Astrocyte (in vitro differentiated cells and primary cell): ENCODE measurements at regions not wholly inside any gene's neighbourhood (a gene's known extent, or its start where the extent isn't known, plus 50 kb on each side); places are given as distances from the start of the nearest gene placed in this dataset.

ENCODE experiments used
- DNase-seq: peaks from one replicate; pipeline ENCODE4 v3.0.0-alpha.2; 2010; ENCODE audit warnings: low read depth
- FAIRE-seq: peaks from 2 replicates; lab custom pipeline; 2011; peaks lifted over from hg19 to GRCh38; lab: Jason Lieb, UNC
- H2AFZ ChIP-seq: 2 replicates; pipeline ENCODE4 v1.6.0; 2012; ENCODE audit warnings: low read depth, low read length, inconsistent platforms
- H3K27ac ChIP-seq: 2 replicates; pipeline ENCODE4 v1.5.1; 2011; ENCODE audit warnings: low read depth, low read length, inconsistent platforms
- H3K27me3 ChIP-seq: 2 replicates; pipeline ENCODE4 v1.6.0; 2011; ENCODE audit warnings: low read length, inconsistent platforms; ENCODE audit not compliant: insufficient read depth
- H3K36me3 ChIP-seq: 2 replicates; pipeline ENCODE4 v1.5.1; 2011; ENCODE audit warnings: low read length, inconsistent platforms; ENCODE audit not compliant: insufficient read depth
- H3K4me1 ChIP-seq: 2 replicates; pipeline ENCODE4 v1.5.1; 2011; ENCODE audit warnings: low read length, inconsistent platforms; ENCODE audit not compliant: insufficient read depth
- H3K4me2 ChIP-seq: 2 replicates; pipeline ENCODE4 v1.6.0; 2012; ENCODE audit warnings: low read length, inconsistent platforms
- H3K4me3 ChIP-seq: 2 replicates; pipeline ENCODE4 v1.5.1; 2011; ENCODE audit warnings: low read depth, mild to moderate bottlenecking, low read length, inconsistent platforms; ENCODE audit not compliant: insufficient read depth
- H3K79me2 ChIP-seq: 2 replicates; pipeline ENCODE4 v1.6.0; 2012; ENCODE audit warnings: mild to moderate bottlenecking, low read length, inconsistent platforms; ENCODE audit not compliant: insufficient read depth
- H3K9ac ChIP-seq: 2 replicates; pipeline ENCODE4 v1.6.0; 2012; ENCODE audit warnings: mild to moderate bottlenecking, low read length, inconsistent platforms
- H3K9me3 ChIP-seq: 2 replicates; pipeline ENCODE4 v1.5.1; 2012; ENCODE audit warnings: low read depth, mild to moderate bottlenecking, low read length, inconsistent platforms; ENCODE audit not compliant: insufficient read depth
- H4K20me1 ChIP-seq: 2 replicates; pipeline ENCODE4 v1.6.0; 2012; ENCODE audit warnings: low read length, inconsistent platforms; ENCODE audit not compliant: insufficient read depth
- H3K27ac Mint-ChIP-seq: one replicate; pipeline ENCODE4 v1.8.0; 2021; ENCODE audit warnings: mild to moderate bottlenecking, mixed read lengths; ENCODE audit not compliant: unreplicated experiment
- H3K27me3 Mint-ChIP-seq: one replicate; pipeline ENCODE4 v1.8.0; 2021; ENCODE audit warnings: low read depth, mixed read lengths; ENCODE audit not compliant: unreplicated experiment
- H3K36me3 Mint-ChIP-seq: one replicate; pipeline ENCODE4 v1.8.0; 2021; ENCODE audit warnings: low read depth, mixed read lengths; ENCODE audit not compliant: unreplicated experiment
- H3K4me1 Mint-ChIP-seq: one replicate; pipeline ENCODE4 v1.8.0; 2021; ENCODE audit warnings: low read depth, mixed read lengths; ENCODE audit not compliant: unreplicated experiment
- H3K4me3 Mint-ChIP-seq: one replicate; pipeline ENCODE4 v1.8.0; 2021; ENCODE audit warnings: mild to moderate bottlenecking, moderate library complexity, mixed read lengths; ENCODE audit not compliant: unreplicated experiment
- H3K9me3 Mint-ChIP-seq: one replicate; pipeline ENCODE4 v1.8.0; 2021; ENCODE audit warnings: mild to moderate bottlenecking, mixed read lengths; ENCODE audit not compliant: unreplicated experiment
- CTCF ChIP-seq: IDR thresholded peaks from 2 replicates; pipeline ENCODE4 v1.5.1; 2011; ENCODE audit warnings: low read depth, mild to moderate bottlenecking, inconsistent platforms, low read length, moderate library complexity; ENCODE audit not compliant: insufficient read depth
- EZH2 ChIP-seq: IDR thresholded peaks from 2 replicates; pipeline ENCODE4 v1.6.1; 2012; ENCODE audit warnings: mild to moderate bottlenecking, low read length, inconsistent platforms; ENCODE audit not compliant: insufficient read depth

- no peaks in the 10 kb centered on the region for H3K9me3 Mint-ChIP-seq
- no peaks in the 10 kb centered on the region for H3K36me3 Mint-ChIP-seq
- H3K27me3 Mint-ChIP-seq: peaks cover 1% of the 10 kb centered on the region
- peaks cover 7% of the 10 kb centered on the region for H3K27me3 ChIP-seq
- H3K4me1 ChIP-seq: no peaks in the 10 kb centered on the region
- TF ChIP-seq CTCF (no peak), EZH2 (no peak)
- DNase-seq (no peak), FAIRE-seq (no peak)
- H3K79me2 ChIP-seq: no peaks in the 10 kb centered on the region
- H2AFZ ChIP-seq: no peak overlapping the region
- no peak overlapping the region for H3K27ac ChIP-seq
- no peaks in the 10 kb centered on the region for H3K36me3 ChIP-seq
- H3K9me3 ChIP-seq: no peaks in the 10 kb centered on the region
- H3K4me2 ChIP-seq: no peak overlapping the region
- H4K20me1 ChIP-seq: no peaks in the 10 kb centered on the region
- no peak overlapping the region for H3K9ac ChIP-seq
- H3K4me3 Mint-ChIP-seq: no peak overlapping the region
- no peak overlapping the region for H3K4me3 ChIP-seq
- no peak overlapping the region for H3K27ac Mint-ChIP-seq
- no peaks in the 10 kb centered on the region for H3K4me1 Mint-ChIP-seq
These were observed 81.2 kb upstream of the NIPBL start for GRCh38 chr5:36795366-36795765.

GRCh38 chr5:36796155-36796554, 80.4 kb upstream of the NIPBL start:
- no peaks in the 10 kb centered on the region for H3K36me3 ChIP-seq
- H3K36me3 Mint-ChIP-seq: no peaks in the 10 kb centered on the region
- H3K4me3 ChIP-seq: no peak overlapping the region
- H3K4me2 ChIP-seq: no peak overlapping the region
- no peaks in the 10 kb centered on the region for H3K4me1 ChIP-seq
- no peak overlapping the region for H3K4me3 Mint-ChIP-seq
- no peaks in the 10 kb centered on the region for H3K9me3 ChIP-seq
- no peak for FAIRE-seq
- no peaks in the 10 kb centered on the region for H4K20me1 ChIP-seq
- H3K9me3 Mint-ChIP-seq: no peaks in the 10 kb centered on the region
- no peak overlapping the region for H3K27ac ChIP-seq
- H3K27me3 ChIP-seq: peaks cover 7% of the 10 kb centered on the region
- no peaks in the 10 kb centered on the region for H3K79me2 ChIP-seq
- no peak for DNase-seq
- H3K4me1 Mint-ChIP-seq: no peaks in the 10 kb centered on the region
- H3K27ac Mint-ChIP-seq: no peak overlapping the region
- no peak overlapping the region for H3K9ac ChIP-seq
- H3K27me3 Mint-ChIP-seq: peaks cover 9% of the 10 kb centered on the region
- H2AFZ ChIP-seq: no peak overlapping the region
- no peak for TF ChIP-seq EZH2
- no peak for TF ChIP-seq CTCF

GRCh38 chr5:36801523-36801922, 75.0 kb upstream of the NIPBL start:
- FAIRE-seq: no peak
- no peak for DNase-seq
- no peak overlapping the region for H3K4me3 Mint-ChIP-seq
- no peaks in the 10 kb centered on the region for H3K36me3 Mint-ChIP-seq
- Histone ChIP-seq H3K4me2 (no peak overlapping the region), H3K9me3 (no peaks in the 10 kb centered on the region), H3K79me2 (no peaks in the 10 kb centered on the region), H3K4me1 (no peaks in the 10 kb centered on the region), H3K9ac (no peak overlapping the region), H3K27ac (no peak overlapping the region), H3K36me3 (no peaks in the 10 kb centered on the region), H2AFZ (no peak overlapping the region), H3K4me3 (no peak overlapping the region), H3K27me3 (peaks cover 10% of the 10 kb centered on the region), H4K20me1 (no peaks in the 10 kb centered on the region)
- H3K4me1 Mint-ChIP-seq: no peaks in the 10 kb centered on the region
- H3K9me3 Mint-ChIP-seq: no peaks in the 10 kb centered on the region
- no peak overlapping the region for H3K27ac Mint-ChIP-seq
- peaks cover 9% of the 10 kb centered on the region for H3K27me3 Mint-ChIP-seq
- TF ChIP-seq CTCF (no peak), EZH2 (no peak)
